Gastroesophageal sphincter (tissue), 3 donors: ENCODE measurements at regions not wholly inside any gene's neighbourhood (a gene's known extent, or its start where the extent isn't known, plus 50 kb on each side); places are given as distances from the start of the nearest gene placed in this dataset.

Source experiments
- CTCF ChIP-seq, 4 experiments: fragments of 200-600 bp in 2 of 4; fragments of 450-650 bp in 2 of 4; sonication (generic) in 1 of 4; IDR thresholded peaks; one replicate each; pipeline ENCODE4 v1.5.1; 2017 to 2019; ENCODE audit warnings: antibody characterized with exemption in 4 of 4, mild to moderate bottlenecking in 2 of 4, moderate library complexity in 2 of 4
- EP300 ChIP-seq: sonication (generic); formaldehyde crosslinking; IDR thresholded peaks from one replicate; pipeline ENCODE4 v1.6.1; 2017; ENCODE audit warnings: antibody characterized with exemption, mild to moderate bottlenecking
- POLR2A ChIP-seq, 2 donors: fragments of 450-650 bp; IDR thresholded peaks; one replicate each; pipeline ENCODE4 v1.6.1; 2017; ENCODE audit warnings: antibody characterized with exemption in 2 of 2, mild to moderate bottlenecking in 2 of 2, moderate library complexity in 1 of 2
- POLR2AphosphoS5 ChIP-seq: sonication (generic); formaldehyde crosslinking; IDR thresholded peaks from one replicate; pipeline ENCODE4 v1.6.1; 2017; ENCODE audit warnings: antibody characterized with exemption

GRCh38 chr10:8767591-8767990 lies 713.1 kb downstream of the GATA3 start:
- TF ChIP-seq CTCF (IDR thresholded peaks at IDR 0.05): no peak
- no peak for TF ChIP-seq POLR2AphosphoS5
- no peak for TF ChIP-seq POLR2A (IDR thresholded peaks at IDR 0.05)
- no peak for TF ChIP-seq EP300
